GM10248 (cell line): ENCODE measurements at regions not wholly inside any gene's neighbourhood (a gene's known extent, or its start where the extent isn't known, plus 50 kb on each side); places are given as distances from the start of the nearest gene placed in this dataset.

Source experiments
- CTCF ChIA-PET: fragments of 300-600 bp; sonication (Branson Sonifier 250); formaldehyde crosslinking; extraction: SDS; loops from one replicate; lab custom pipeline; 2021; ENCODE audit warnings: antibody characterized with exemption; lab: Yijun Ruan, JAX
- POLR2A ChIA-PET: fragments of 350-650 bp; sonication (Branson Sonifier 250); formaldehyde crosslinking; extraction: SDS; loops from one replicate; lab custom pipeline; 2020; ENCODE audit warnings: antibody characterized with exemption; lab: Yijun Ruan, JAX
- DNase-seq: peaks from one replicate; pipeline ENCODE4 v3.0.0; 2012; ENCODE audit errors: extremely low spot score
- TF ChIP-seq, protein P1 (sequence below): IDR thresholded peaks from 2 replicates; pipeline ENCODE4 v1.5.1; 2012; ENCODE audit warnings: mild to moderate bottlenecking, low read depth; ENCODE audit errors: extremely low read depth, missing control alignments, control extremely low read depth

- DNase-seq = no peak
- ChIA-PET POLR2A (no interaction called here), CTCF (no interaction called here)
- TF ChIP-seq, protein P1, sequence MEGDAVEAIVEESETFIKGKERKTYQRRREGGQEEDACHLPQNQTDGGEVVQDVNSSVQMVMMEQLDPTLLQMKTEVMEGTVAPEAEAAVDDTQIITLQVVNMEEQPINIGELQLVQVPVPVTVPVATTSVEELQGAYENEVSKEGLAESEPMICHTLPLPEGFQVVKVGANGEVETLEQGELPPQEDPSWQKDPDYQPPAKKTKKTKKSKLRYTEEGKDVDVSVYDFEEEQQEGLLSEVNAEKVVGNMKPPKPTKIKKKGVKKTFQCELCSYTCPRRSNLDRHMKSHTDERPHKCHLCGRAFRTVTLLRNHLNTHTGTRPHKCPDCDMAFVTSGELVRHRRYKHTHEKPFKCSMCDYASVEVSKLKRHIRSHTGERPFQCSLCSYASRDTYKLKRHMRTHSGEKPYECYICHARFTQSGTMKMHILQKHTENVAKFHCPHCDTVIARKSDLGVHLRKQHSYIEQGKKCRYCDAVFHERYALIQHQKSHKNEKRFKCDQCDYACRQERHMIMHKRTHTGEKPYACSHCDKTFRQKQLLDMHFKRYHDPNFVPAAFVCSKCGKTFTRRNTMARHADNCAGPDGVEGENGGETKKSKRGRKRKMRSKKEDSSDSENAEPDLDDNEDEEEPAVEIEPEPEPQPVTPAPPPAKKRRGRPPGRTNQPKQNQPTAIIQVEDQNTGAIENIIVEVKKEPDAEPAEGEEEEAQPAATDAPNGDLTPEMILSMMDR = no peak
These were observed 1030.6 kb downstream of the MCTP2 start for GRCh38 chr15:95261968-95262367.

GRCh38 chr15:95262866-95263564, 1031.7 kb downstream of the MCTP2 start:
- ChIA-PET POLR2A (no interaction called here), CTCF (no interaction called here)
- TF ChIP-seq, protein P1 = no peak
- DNase-seq = no peak

DNA sequence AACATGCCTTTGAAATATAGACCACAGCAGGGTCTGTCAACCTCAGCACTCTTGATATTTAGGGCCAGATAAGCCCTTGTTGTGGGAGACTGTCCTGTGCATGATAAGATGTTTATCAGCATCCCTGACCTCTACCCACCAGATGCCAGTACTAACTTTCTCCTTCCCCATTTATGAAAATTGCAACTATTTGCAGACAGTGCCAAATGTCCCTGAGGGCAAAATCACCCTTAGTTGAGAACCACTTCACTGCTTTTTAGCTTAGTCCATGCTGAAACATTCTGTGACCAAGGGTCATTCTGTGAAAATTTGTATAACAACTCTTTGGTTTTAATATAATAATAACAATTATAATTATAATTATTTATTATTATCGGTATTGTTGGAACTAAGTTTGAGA, 1032.4 kb downstream of the MCTP2 start:
- TF ChIP-seq, protein P1 = no peak
- ChIA-PET POLR2A (no interaction called here), CTCF (no interaction called here)
- no peak for DNase-seq

GRCh38 chr15:95265419-95265997, 1034.1 kb downstream of the MCTP2 start:
- DNase-seq = no peak
- ChIA-PET POLR2A (no interaction called here), CTCF (interaction anchor here (0.8 to 1.6 kb wide), 3 partner anchors 11 to 20 kb away, joined by 3 to 5 read pairs (median 3); no protein-coding TSS in a partner anchor)
- TF ChIP-seq, protein P1 = no peak

DNA sequence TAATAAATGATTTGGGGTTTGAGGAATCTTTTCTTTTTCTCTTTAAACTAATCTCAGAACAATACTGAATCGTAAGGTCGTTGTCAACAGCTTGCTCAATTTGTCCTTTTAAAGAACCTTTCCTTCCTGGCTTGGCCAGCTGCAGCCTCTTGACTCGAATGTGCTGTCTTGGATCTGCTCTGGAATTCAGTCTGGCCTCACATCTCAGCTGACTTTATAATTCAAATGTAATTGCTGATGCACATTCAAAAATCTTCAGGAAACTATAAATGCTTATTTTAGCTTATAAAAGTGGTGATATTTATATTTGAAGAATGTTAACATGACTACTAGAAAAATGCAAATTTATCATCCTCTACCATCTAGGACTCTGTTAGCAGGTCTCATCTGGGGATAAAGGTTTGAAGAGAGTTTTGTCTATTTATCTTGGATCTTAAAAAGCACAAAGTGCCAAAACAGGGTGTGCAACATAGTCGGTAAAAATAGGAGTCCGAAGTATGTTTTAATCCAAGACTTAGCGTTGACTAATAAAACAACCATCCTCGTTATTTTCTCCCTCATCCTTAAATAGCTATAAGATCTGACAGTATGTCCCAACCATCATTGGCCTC, 1035.2 kb downstream of the MCTP2 start:
- TF ChIP-seq, protein P1 = no peak
- ChIA-PET CTCF (interaction anchor here (1.2 to 1.6 kb wide), 3 partner anchors 12 to 23 kb away, joined by 3 to 4 read pairs (median 3); no protein-coding TSS in a partner anchor), POLR2A (no interaction called here)
- DNase-seq = no peak

DNA sequence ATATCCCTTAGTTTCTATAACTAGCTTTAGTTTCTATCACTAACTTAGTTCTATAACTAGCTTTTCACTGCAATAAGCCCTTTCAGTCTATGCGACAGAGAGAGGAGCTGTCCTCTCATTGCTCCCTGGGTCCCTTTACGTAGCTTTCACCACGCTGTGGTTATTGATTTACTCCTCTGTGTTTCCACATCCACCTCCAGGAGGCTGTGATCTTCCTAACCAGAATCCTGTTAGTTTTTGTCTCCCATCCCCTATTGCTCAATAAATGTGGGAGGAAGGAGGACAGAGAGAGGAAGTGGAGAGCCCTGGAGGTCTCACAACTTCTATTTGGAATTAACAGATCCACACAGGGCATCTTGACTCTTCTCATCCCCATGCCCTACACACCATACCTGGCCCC, 1036.1 kb downstream of the MCTP2 start:
- CTCF ChIA-PET = interaction anchor here (0.8 to 1.6 kb wide), 4 partner anchors 8 to 24 kb away, joined by 3 to 4 read pairs (median 3); no protein-coding TSS in a partner anchor
- TF ChIP-seq, protein P1 = no peak
- no peak for DNase-seq
- POLR2A ChIA-PET = no interaction called here
